Lower leg skin (tissue), 4 donors: ENCODE measurements at regions not wholly inside any gene's neighbourhood (a gene's known extent, or its start where the extent isn't known, plus 50 kb on each side); places are given as distances from the start of the nearest gene placed in this dataset.

Experiments
- DNase-seq, 2 donors: peaks; one replicate each; pipeline ENCODE4 v3.0.0-alpha.2; 2019; ENCODE audit warnings: low spot score in 2 of 2
- H3K4me3 ChIP-seq: fragments of 200-600 bp; sonication (generic); 2 replicates; pipeline ENCODE4 v1.5.1; 2017; ENCODE audit warnings: mild to moderate bottlenecking, low read depth; ENCODE audit not compliant: poor library complexity, severe bottlenecking
- POLR2A ChIP-seq, 2 donors: fragments of 450-650 bp; IDR thresholded peaks; one replicate each; pipeline ENCODE4 v1.6.1; 2016 to 2017; ENCODE audit warnings: antibody characterized with exemption in 2 of 2, mild to moderate bottlenecking in 1 of 2, moderate library complexity in 1 of 2
- WGBS, 2 donors: methylation state at CpG; one replicate each; pipeline ENCODE4 v1.1.5; 2018; 5-methylcytosine and 5-hydroxymethylcytosine counted together
- intact Hi-C: fragments of 100-400 bp; cut with DNase I; formaldehyde crosslinking; loops from one replicate; pipeline ENCODE4 v1.15.0; 2023; ENCODE audit warnings: low total_unique reads
- TF ChIP-seq, protein P1 (sequence below), 3 donors: fragments of 450-650 bp; IDR thresholded peaks; one replicate each; pipeline ENCODE4 v1.5.1; 2016; ENCODE audit warnings: antibody characterized with exemption in 3 of 3, mild to moderate bottlenecking in 3 of 3, moderate library complexity in 2 of 3

GRCh38 chr2:239895116-239895515, 130.0 kb downstream of the NDUFA10 start:
- DNase-seq = peak in 1 of 2 donors; percentile 54
- intact Hi-C loops = no loop called here
- H3K4me3 ChIP-seq = no peak overlapping the region
- TF ChIP-seq, protein P1, sequence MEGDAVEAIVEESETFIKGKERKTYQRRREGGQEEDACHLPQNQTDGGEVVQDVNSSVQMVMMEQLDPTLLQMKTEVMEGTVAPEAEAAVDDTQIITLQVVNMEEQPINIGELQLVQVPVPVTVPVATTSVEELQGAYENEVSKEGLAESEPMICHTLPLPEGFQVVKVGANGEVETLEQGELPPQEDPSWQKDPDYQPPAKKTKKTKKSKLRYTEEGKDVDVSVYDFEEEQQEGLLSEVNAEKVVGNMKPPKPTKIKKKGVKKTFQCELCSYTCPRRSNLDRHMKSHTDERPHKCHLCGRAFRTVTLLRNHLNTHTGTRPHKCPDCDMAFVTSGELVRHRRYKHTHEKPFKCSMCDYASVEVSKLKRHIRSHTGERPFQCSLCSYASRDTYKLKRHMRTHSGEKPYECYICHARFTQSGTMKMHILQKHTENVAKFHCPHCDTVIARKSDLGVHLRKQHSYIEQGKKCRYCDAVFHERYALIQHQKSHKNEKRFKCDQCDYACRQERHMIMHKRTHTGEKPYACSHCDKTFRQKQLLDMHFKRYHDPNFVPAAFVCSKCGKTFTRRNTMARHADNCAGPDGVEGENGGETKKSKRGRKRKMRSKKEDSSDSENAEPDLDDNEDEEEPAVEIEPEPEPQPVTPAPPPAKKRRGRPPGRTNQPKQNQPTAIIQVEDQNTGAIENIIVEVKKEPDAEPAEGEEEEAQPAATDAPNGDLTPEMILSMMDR (IDR thresholded peaks at IDR 0.05) = no peak
- TF ChIP-seq POLR2A (IDR thresholded peaks at IDR 0.05) = no peak
- 70 to 86% methylated on average over 3 of the region's 3 CpGs for WGBS, 2 donors

DNA sequence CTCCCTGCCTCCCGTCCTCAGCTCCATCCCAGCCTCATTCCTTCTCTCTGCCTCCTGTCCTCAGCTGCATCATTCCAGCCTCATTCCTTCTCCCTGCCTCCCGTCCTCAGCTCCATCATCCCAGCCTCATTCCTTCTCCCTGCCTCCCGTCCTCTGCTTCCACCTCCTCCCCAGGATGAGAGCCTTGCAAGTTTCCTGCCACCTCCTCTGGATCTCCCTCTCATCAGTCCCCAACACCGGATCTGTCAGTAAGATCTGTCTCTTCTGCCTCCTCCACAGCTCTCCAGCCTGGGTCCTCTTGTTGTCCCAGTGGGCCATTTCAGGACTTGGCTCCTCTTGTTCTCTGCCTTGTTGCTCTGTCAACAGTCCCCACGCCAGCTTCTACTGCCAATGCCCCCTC, 130.9 kb downstream of the NDUFA10 start:
- intact Hi-C loops = no loop called here
- TF ChIP-seq POLR2A (IDR thresholded peaks at IDR 0.05) = no peak
- TF ChIP-seq, protein P1 (IDR thresholded peaks at IDR 0.05) = no peak
- no peak overlapping the region for H3K4me3 ChIP-seq
- peak in 1 of 2 donors; percentile 23 for DNase-seq
- WGBS, 2 donors = 84 to 88% methylated on average over 5 of the region's 5 CpGs

- peak in 1 of 2 donors; percentile 39 for DNase-seq
- no peak for TF ChIP-seq POLR2A (IDR thresholded peaks at IDR 0.05)
- TF ChIP-seq, protein P1 (IDR thresholded peaks at IDR 0.05) = no peak
Measured at GRCh38 chr2:239893236-239893515, 132.0 kb downstream of the NDUFA10 start.

GRCh38 chr2:239892441-239893235, 132.5 kb downstream of the NDUFA10 start:
- intact Hi-C loops = no loop called here
- no peak overlapping the region for H3K4me3 ChIP-seq
- no peak for TF ChIP-seq POLR2A (IDR thresholded peaks at IDR 0.05)
- TF ChIP-seq, protein P1 (IDR thresholded peaks at IDR 0.05) = no peak
- DNase-seq = peak in 1 of 2 donors; percentile 49
- WGBS, 2 donors = 81 to 83% methylated on average over 18 of the region's 18 CpGs

More at GRCh38 chr2:239893236-239893515, 132.0 kb downstream of the NDUFA10 start:
- no peak overlapping the region for H3K4me3 ChIP-seq
- intact Hi-C loops = no loop called here
- 71 to 72% methylated on average over 4 of the region's 4 CpGs for WGBS, 2 donors

DNA sequence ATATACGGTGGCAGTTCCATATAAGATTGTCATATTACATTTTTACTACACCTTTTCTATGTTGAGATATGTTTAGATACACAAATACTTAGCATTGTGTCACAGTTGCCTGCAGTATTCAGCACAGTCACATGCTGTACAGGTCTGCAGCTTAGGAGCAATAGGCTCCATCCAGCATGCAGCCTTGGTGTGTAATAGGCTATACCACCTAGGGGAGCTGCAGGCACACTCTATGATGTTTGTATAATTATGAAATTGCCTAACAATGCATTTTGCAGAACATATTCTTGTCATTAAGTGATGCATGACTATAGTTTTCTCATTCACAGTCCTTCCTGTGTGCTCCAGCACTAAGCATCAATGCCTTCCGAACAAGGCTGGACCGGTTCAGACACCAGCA, 133.4 kb downstream of the NDUFA10 start:
- no peak overlapping the region for H3K4me3 ChIP-seq
- TF ChIP-seq POLR2A (IDR thresholded peaks at IDR 0.05) = no peak
- TF ChIP-seq, protein P1 (IDR thresholded peaks at IDR 0.05) = no peak
- DNase-seq = peak in 1 of 2 donors; percentile 3
- 92 to 93% methylated on average over 3 of the region's 3 CpGs for WGBS, 2 donors
- intact Hi-C loops = no loop called here
